Hematopoietic multipotent progenitor cell treated with erythropoietin and hydrocortisone succinate and interleukin-3 and kit ligand, for 8 days (in vitro differentiated cells): ENCODE measurements at regions not wholly inside any gene's neighbourhood (a gene's known extent, or its start where the extent isn't known, plus 50 kb on each side); places are given as distances from the start of the nearest gene placed in this dataset.

Experiments used
- DNase-seq: peaks from one replicate; pipeline ENCODE4 v3.0.0-alpha.2; 2015

GRCh38 chr1:87226341-87226760, 102.3 kb upstream of the LMO4 start:
- no peak for DNase-seq

- DNase-seq: no peak
These were observed 101.0 kb upstream of the LMO4 start for GRCh38 chr1:87227651-87228050.

GRCh38 chr1:87230501-87230900, 98.2 kb upstream of the LMO4 start:
- DNase-seq: no peak

- DNase-seq: no peak
These were observed 96.8 kb upstream of the LMO4 start for GRCh38 chr1:87231703-87232367.

GRCh38 chr1:87236585-87236984, 92.1 kb upstream of the LMO4 start:
- no peak for DNase-seq

GRCh38 chr1:87239997-87240605, 88.6 kb upstream of the LMO4 start:
- DNase-seq: no peak

GRCh38 chr1:87240661-87241285, 87.9 kb upstream of the LMO4 start:
- no peak for DNase-seq

GRCh38 chr1:87242445-87243185, 86.1 kb upstream of the LMO4 start:
- no peak for DNase-seq

- no peak for DNase-seq
These were observed 85.1 kb upstream of the LMO4 start for GRCh38 chr1:87243573-87243972.

GRCh38 chr1:87246436-87246835, 82.2 kb upstream of the LMO4 start:
- no peak for DNase-seq

GRCh38 chr1:87249803-87250202, 78.9 kb upstream of the LMO4 start:
- DNase-seq: no peak

- no peak for DNase-seq
These were observed 78.3 kb upstream of the LMO4 start for GRCh38 chr1:87250336-87250735.

- no peak for DNase-seq
These were observed 76.3 kb upstream of the LMO4 start for GRCh38 chr1:87252406-87252805.

- no peak for DNase-seq
These were observed 66.0 kb upstream of the LMO4 start for GRCh38 chr1:87262688-87263087.

GRCh38 chr1:87263281-87263680, 65.4 kb upstream of the LMO4 start:
- no peak for DNase-seq

- no peak for DNase-seq
These were observed 64.9 kb upstream of the LMO4 start for GRCh38 chr1:87263785-87264184.

- DNase-seq: no peak
These were observed 63.7 kb upstream of the LMO4 start for GRCh38 chr1:87264976-87265375.

- no peak for DNase-seq
These were observed 62.9 kb upstream of the LMO4 start for GRCh38 chr1:87265786-87266185.

GRCh38 chr1:87268111-87268510, 60.6 kb upstream of the LMO4 start:
- DNase-seq: no peak

GRCh38 chr1:87269921-87270320, 58.8 kb upstream of the LMO4 start:
- no peak for DNase-seq

- DNase-seq: no peak
These were observed 55.4 kb upstream of the LMO4 start for GRCh38 chr1:87273291-87273690.

- DNase-seq: no peak
These were observed 53.8 kb upstream of the LMO4 start for GRCh38 chr1:87274851-87275250.

GRCh38 chr1:87278825-87279535, 49.7 kb upstream of the LMO4 start:
- DNase-seq: no peak
